Fibroblast of lung (primary cell): ENCODE measurements at regions not wholly inside any gene's neighbourhood (a gene's known extent, or its start where the extent isn't known, plus 50 kb on each side); places are given as distances from the start of the nearest gene placed in this dataset.

Source experiments
- EZH2 ChIP-seq: IDR thresholded peaks from 2 replicates; pipeline ENCODE4 v1.5.1; 2012; ENCODE audit warnings: low read length, control low read depth, mild to moderate bottlenecking; ENCODE audit errors: missing control alignments
- TF ChIP-seq, protein P1 (sequence below), 2 donors: IDR thresholded peaks in 1 of 2; conservative IDR thresholded peaks in 1 of 2; 1 replicate in 1 of 2; 2 replicates in 1 of 2; pipeline ENCODE4 v1.5.1; 2011 to 2012; ENCODE audit warnings: low read length in 2 of 2, control low read depth in 1 of 2, inconsistent platforms in 1 of 2, low read depth in 1 of 2, mild to moderate bottlenecking in 1 of 2

- TF ChIP-seq, protein P1, sequence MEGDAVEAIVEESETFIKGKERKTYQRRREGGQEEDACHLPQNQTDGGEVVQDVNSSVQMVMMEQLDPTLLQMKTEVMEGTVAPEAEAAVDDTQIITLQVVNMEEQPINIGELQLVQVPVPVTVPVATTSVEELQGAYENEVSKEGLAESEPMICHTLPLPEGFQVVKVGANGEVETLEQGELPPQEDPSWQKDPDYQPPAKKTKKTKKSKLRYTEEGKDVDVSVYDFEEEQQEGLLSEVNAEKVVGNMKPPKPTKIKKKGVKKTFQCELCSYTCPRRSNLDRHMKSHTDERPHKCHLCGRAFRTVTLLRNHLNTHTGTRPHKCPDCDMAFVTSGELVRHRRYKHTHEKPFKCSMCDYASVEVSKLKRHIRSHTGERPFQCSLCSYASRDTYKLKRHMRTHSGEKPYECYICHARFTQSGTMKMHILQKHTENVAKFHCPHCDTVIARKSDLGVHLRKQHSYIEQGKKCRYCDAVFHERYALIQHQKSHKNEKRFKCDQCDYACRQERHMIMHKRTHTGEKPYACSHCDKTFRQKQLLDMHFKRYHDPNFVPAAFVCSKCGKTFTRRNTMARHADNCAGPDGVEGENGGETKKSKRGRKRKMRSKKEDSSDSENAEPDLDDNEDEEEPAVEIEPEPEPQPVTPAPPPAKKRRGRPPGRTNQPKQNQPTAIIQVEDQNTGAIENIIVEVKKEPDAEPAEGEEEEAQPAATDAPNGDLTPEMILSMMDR (conservative IDR thresholded peaks at IDR 0.05 in 1 of 2, IDR thresholded peaks at IDR 0.05 in 1 of 2; ENCODE audit: low read depth in 1 of 2, low read length in 2 of 2) = no peak
- no peak for TF ChIP-seq EZH2
Observed at GRCh38 chr15:47466357-47466756, 250.9 kb upstream of the SEMA6D start.
